Type B pancreatic cell (in vitro differentiated cells): ENCODE measurements at regions not wholly inside any gene's neighbourhood (a gene's known extent, or its start where the extent isn't known, plus 50 kb on each side); places are given as distances from the start of the nearest gene placed in this dataset.

Source experiments
- DNase-seq: peaks from one replicate; pipeline ENCODE4 v3.0.0; 2021; ENCODE audit warnings: mixed read lengths; ENCODE audit not compliant: unreplicated experiment; ENCODE audit errors: extremely low spot score
- H3K27ac Mint-ChIP-seq: 2 replicates; pipeline ENCODE4 v1.8.0; 2021; ENCODE audit warnings: mild to moderate bottlenecking, mixed read lengths
- H3K27me3 Mint-ChIP-seq: 2 replicates; pipeline ENCODE4 v1.8.0; 2021; ENCODE audit warnings: mixed read lengths
- H3K36me3 Mint-ChIP-seq: 2 replicates; pipeline ENCODE4 v1.8.0; 2021; ENCODE audit warnings: mixed read lengths
- H3K4me1 Mint-ChIP-seq: one replicate; pipeline ENCODE4 v1.8.0; 2021; ENCODE audit warnings: mixed read lengths; ENCODE audit not compliant: unreplicated experiment
- H3K4me3 Mint-ChIP-seq: 2 replicates; pipeline ENCODE4 v1.8.0; 2021; ENCODE audit warnings: mild to moderate bottlenecking, mixed read lengths
- H3K9me3 Mint-ChIP-seq: 2 replicates; pipeline ENCODE4 v1.8.0; 2021; ENCODE audit warnings: mixed read lengths
- TF ChIP-seq, protein P1 (sequence below): fragments of 200-600 bp; sonication (generic); conservative IDR thresholded peaks from 2 replicates; pipeline ENCODE4 v1.5.0; 2021; ENCODE audit warnings: antibody characterized with exemption, mild to moderate bottlenecking

DNA sequence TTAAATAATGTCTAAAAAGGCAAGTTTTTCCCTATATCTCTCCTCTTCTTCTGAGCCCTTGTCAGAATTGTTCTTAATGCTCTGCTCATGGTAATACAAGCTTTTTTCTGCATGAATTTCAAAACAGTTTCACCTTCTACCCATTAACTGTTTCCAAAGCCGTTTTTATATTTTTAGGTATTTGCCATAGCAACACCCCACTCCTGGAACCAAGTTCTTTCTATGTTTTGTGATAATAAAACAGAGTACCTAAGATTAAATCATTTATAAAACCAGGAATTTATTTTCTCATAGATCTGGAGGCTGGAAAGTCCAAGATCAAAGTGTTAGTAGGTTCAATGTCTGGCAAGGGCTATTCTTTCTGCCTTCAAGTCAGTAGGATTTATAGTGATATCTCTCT is 497.4 kb downstream of the ETS1 start:
- no peak for DNase-seq
- Mint-ChIP-seq H3K4me3 (no peak overlapping the region), H3K4me1 (no peaks in the 10 kb centered on the region), H3K9me3 (peaks cover 5% of the 10 kb centered on the region), H3K36me3 (no peaks in the 10 kb centered on the region), H3K27me3 (no peaks in the 10 kb centered on the region), H3K27ac (no peak overlapping the region)
- TF ChIP-seq, protein P1, sequence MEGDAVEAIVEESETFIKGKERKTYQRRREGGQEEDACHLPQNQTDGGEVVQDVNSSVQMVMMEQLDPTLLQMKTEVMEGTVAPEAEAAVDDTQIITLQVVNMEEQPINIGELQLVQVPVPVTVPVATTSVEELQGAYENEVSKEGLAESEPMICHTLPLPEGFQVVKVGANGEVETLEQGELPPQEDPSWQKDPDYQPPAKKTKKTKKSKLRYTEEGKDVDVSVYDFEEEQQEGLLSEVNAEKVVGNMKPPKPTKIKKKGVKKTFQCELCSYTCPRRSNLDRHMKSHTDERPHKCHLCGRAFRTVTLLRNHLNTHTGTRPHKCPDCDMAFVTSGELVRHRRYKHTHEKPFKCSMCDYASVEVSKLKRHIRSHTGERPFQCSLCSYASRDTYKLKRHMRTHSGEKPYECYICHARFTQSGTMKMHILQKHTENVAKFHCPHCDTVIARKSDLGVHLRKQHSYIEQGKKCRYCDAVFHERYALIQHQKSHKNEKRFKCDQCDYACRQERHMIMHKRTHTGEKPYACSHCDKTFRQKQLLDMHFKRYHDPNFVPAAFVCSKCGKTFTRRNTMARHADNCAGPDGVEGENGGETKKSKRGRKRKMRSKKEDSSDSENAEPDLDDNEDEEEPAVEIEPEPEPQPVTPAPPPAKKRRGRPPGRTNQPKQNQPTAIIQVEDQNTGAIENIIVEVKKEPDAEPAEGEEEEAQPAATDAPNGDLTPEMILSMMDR = no peak

DNA sequence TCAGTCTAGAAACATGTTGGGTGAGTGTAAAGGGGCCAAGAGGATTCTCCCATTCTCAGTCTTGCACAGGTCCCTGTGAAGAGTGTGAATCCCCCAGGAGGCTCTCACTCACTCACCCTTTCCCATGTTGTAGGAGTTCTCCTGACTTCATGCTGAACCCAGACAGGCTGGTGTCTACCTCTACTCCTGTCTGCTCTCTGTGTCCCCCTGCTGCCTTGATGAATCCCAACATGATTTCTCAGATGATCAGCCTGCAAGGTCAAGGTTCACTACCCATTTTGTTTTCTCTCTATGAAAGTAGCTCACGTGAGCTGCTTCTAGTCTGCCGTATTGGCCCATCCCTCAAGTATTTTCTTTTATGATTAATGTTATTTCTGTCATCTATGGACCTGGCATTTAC is 500.6 kb downstream of the ETS1 start:
- Mint-ChIP-seq H3K4me1 (no peaks in the 10 kb centered on the region), H3K27me3 (no peaks in the 10 kb centered on the region), H3K36me3 (no peaks in the 10 kb centered on the region), H3K27ac (no peak overlapping the region), H3K4me3 (no peak overlapping the region), H3K9me3 (peaks cover 5% of the 10 kb centered on the region)
- no peak for DNase-seq
- TF ChIP-seq, protein P1 = no peak

DNA sequence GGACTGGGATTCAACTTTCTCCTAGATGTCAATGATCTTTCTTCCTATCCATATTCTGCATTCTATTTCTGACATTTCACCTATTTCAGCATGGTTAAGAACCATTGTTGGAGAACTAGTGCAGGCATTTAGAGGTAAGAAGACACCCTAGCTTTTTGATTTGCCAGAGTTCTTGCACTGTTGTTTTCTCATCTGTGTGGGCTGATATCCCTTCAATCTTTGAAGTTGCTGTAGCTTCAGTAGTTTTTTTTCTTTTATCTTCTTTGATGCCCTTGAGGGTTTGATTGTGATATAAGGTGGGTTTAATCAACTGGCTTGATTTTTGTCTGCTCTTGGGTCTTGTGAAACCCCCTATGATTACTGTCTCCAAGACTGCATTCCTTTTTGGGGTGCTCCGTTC is 502.1 kb downstream of the ETS1 start:
- no peak overlapping the region for H3K27ac Mint-ChIP-seq
- TF ChIP-seq, protein P1 = no peak
- H3K4me1 Mint-ChIP-seq = no peaks in the 10 kb centered on the region
- no peaks in the 10 kb centered on the region for H3K27me3 Mint-ChIP-seq
- H3K9me3 Mint-ChIP-seq = peaks cover 5% of the 10 kb centered on the region
- no peaks in the 10 kb centered on the region for H3K36me3 Mint-ChIP-seq
- H3K4me3 Mint-ChIP-seq = no peak overlapping the region
- no peak for DNase-seq

DNA sequence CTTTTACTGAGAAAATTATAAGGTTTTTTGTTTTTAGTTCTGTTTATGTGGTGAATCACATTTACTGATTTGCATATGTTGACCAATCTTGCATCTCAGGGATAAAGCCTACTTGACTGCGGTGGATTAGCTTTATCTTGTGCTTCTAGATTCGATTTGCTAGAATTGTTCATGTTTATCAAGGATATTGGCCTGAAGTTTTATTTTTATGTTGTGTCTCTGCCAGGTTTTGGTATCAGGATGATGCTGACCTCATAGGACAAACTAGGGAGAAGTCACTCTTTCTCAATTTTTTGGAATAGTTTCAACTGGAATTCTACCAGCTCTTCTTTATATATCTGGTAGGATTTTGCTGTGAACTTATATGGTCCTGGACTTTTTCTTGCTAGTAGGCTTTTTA is 504.8 kb downstream of the ETS1 start:
- Mint-ChIP-seq H3K4me1 (no peaks in the 10 kb centered on the region), H3K4me3 (no peak overlapping the region), H3K9me3 (no peaks in the 10 kb centered on the region), H3K27me3 (no peaks in the 10 kb centered on the region), H3K36me3 (peaks cover 4% of the 10 kb centered on the region), H3K27ac (no peak overlapping the region)
- DNase-seq = no peak
- TF ChIP-seq, protein P1 = no peak

DNA sequence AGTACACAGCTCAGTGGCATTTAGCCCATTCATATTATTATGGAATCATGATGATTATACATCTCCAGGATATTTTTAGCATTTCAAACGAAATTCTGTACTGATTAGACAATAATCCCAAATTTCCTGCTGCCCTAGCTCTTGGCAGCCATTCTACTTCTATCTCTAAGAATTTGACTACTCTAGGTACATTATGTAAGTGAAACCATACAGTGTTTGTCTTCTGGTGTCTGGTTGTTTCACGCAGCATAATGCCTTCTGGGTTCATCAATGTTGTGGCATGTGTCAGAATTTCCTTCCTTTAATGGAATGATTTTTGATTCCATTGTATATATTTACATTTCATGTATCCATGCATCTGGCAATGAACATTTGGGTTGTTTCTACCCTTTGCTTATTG is 517.7 kb downstream of the ETS1 start:
- no peak for DNase-seq
- H3K4me3 Mint-ChIP-seq = no peak overlapping the region

More for the DNA sequence above, 517.7 kb downstream of the ETS1 start:
- no peaks in the 10 kb centered on the region for H3K27me3 Mint-ChIP-seq
- TF ChIP-seq, protein P1 = no peak
- no peak overlapping the region for H3K27ac Mint-ChIP-seq
- peaks cover 3% of the 10 kb centered on the region for H3K9me3 Mint-ChIP-seq
- no peaks in the 10 kb centered on the region for H3K36me3 Mint-ChIP-seq
- no peaks in the 10 kb centered on the region for H3K4me1 Mint-ChIP-seq
